Femur (tissue), 1 donor: ENCODE measurements at regions not wholly inside any gene's neighbourhood (a gene's known extent, or its start where the extent isn't known, plus 50 kb on each side); places are given as distances from the start of the nearest gene placed in this dataset.

Experiments
- DNase-seq: peaks from one replicate; pipeline ENCODE4 v3.0.0-alpha.2; 2017

DNA sequence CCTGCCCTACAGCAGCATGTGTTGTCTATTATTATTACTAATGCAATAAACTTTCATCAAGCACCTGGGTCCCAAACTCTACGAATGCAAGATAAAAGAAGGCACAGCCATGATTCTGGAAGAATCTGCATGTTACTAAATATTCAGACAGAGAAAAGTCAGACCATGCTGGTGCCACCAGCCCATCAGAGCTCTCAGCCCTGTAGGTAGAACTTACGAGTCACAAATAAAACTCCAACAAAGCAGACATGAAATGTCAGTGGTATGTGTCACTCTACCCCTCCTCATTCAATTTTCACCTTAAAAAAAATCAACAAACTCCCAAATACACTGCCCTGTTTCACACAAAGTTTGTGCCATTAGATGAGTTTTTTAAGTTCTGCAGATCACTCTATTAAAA is 62.4 kb upstream of the TIAM1 start:
- no peak for DNase-seq

- no peak for DNase-seq
Measured at GRCh38 chr21:31405604-31406003, 61.5 kb upstream of the TIAM1 start.

DNA sequence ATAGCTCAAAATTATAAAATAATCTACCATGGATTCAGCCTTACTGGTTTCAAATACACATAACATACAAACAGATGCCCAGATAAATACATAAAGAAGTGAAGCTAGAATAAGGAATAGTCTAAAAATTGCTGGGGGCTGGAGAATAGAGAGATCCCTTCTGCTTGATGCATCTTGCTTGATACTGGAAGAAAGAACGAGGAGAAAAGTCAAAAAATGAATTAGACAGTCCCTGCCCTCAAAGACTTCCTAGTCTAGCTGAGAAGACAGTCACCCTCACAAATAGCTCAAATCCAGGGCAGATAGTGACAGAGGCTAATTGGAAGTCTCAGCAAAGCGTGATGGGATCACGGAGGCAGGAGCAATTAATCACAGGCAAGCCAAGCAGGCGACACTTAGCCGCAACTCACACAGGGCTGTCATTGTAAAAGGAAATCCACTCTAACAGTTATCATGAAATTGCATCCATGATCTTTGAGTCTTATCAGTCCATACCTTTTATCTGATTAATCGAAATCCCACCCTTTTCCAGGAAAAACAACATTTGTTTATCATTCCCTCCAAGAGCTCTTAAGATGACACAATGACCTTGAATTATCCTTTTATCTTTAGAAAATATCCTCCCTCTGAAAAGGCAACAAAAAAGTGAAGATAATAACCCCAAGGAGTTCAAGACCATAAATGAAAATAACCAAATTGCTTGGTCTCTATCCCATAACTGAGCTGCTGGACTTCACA is 59.7 kb upstream of the TIAM1 start:
- DNase-seq, result no peak

DNA sequence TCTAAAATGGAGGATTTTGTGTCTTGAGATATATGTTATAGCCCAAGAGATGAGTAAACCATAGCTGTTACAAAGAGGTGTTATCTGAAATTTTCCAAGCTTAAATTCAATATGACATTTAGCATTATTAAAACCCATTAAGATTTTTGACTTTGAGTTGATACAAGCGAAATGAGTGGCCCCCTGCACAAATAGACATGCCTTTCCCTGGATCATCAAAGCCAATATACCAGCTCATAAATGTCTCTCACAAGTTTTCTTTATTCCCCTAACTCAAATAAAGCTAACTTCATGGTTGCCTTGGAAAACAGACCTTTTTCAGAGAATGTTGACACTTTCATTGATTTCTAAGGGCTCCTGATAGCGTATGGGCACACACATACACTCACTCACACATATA is 55.5 kb upstream of the TIAM1 start:
- DNase-seq, result no peak

DNA sequence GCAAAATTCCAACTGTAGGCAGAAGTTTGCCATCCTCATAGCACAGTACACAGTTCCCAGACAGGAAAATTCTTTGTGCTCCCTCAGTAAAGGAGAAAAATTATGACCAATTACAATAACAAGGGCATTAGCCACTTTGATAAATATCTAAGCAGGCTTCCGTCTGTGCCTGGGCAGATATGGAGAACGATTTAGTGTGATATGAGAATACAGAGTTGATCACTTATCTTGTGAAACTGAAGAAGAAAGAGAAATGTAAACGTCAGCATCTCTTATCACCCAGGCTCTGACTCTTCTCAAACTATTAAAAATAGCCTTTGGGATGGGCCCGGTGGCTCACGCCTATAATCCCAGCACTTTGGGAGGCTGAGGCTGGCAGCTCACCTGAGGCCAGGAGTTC is 54.5 kb upstream of the TIAM1 start:
- DNase-seq, result no peak

GRCh38 chr21:31397939-31398338 is 53.9 kb upstream of the TIAM1 start:
- DNase-seq, result no peak

DNA sequence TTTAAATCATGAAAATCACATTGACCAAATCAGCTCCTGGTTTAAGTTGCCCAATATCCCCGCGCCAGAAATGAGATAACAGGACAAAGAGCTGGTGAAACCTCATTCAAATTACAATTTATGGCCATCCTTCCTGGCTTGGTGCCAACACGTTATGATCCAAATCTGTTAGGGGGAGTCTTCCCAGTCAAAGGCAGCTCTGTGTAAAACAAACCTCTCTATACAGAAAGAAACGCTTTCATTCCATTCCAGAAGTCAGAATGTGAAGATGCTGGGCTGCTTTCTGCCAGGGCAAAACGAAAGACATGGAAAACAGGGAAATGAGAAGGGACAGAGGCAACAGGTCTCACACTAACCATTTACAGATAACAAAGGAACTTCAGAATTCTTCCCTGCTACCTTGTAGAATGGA is 53.5 kb upstream of the TIAM1 start:
- no peak for DNase-seq

DNA sequence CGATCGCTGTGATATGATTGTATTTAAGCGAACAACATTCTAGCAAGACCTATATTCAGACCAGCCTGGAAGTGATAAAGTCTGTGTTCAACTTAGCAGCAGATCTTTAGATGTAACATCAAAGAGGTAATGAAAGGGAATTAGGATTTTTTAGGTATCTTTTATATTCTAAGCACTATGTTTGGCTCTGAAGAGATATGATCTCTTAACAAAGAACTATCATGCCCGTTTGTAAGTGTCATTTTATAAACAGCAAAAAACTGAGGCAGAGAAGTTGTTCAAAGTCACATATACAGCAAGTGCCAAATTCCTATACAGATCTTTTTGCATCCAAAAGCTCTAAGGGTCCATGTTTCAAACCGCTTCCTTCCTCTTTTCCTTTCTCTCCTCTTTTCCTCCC is 53.0 kb upstream of the TIAM1 start:
- DNase-seq, result no peak

DNA sequence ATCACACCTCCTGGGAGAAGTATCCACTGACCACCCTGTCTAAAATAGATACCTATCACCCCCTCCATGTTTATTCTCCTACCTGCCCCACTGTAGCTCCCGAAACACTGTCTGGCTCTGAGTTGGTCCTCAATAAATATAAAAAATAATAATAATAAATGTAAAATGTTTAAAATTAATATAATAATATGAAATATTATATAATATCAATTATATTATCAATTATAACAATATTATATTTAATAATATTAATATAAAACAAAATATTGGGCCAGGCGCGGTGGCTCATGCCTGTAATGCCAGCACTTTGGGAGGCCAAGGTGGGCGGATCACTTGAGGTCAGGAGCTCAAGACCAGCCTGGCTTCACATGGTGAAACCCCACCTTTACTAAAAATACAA is 52.3 kb upstream of the TIAM1 start:
- no peak for DNase-seq

GRCh38 chr21:31395791-31396190 is 51.7 kb upstream of the TIAM1 start:
- DNase-seq, result no peak

- no peak for DNase-seq
Measured at GRCh38 chr21:31395268-31395667, 51.2 kb upstream of the TIAM1 start.

- DNase-seq, result no peak
Measured at GRCh38 chr21:31394309-31394708, 50.2 kb upstream of the TIAM1 start.
